Adipocyte (in vitro differentiated cells): ENCODE measurements at regions not wholly inside any gene's neighbourhood (a gene's known extent, or its start where the extent isn't known, plus 50 kb on each side); places are given as distances from the start of the nearest gene placed in this dataset.

Experiments
- DNase-seq: peaks from one replicate; pipeline ENCODE4 v3.0.0-alpha.2; 2015; ENCODE audit warnings: low read depth
- H3K27me3 ChIP-seq: replicated peaks from 2 replicates; pipeline ENCODE4 v1.7.0; 2013; ENCODE audit warnings: mild to moderate bottlenecking, low read length, moderate library complexity; ENCODE audit not compliant: control insufficient read depth, insufficient read depth
- H3K36me3 ChIP-seq: 2 replicates; pipeline ENCODE4 v1.7.0; 2013; ENCODE audit warnings: low read length, mild to moderate bottlenecking, moderate library complexity; ENCODE audit not compliant: control insufficient read depth, insufficient read depth, severe bottlenecking
- H3K4me1 ChIP-seq: 2 replicates; pipeline ENCODE4 v1.7.0; 2013; ENCODE audit warnings: mild to moderate bottlenecking, low read length, moderate library complexity; ENCODE audit not compliant: control insufficient read depth, insufficient read depth
- H3K4me3 ChIP-seq: 2 replicates; pipeline ENCODE4 v1.7.0; 2013; ENCODE audit warnings: mild to moderate bottlenecking, low read length, moderate library complexity
- H3K9ac ChIP-seq: 2 replicates; pipeline ENCODE4 v1.7.0; 2013; ENCODE audit warnings: mild to moderate bottlenecking, low read length, moderate library complexity
- H3K9me3 ChIP-seq: 2 replicates; pipeline ENCODE4 v1.7.0; 2013; ENCODE audit warnings: mild to moderate bottlenecking, low read length, moderate library complexity; ENCODE audit not compliant: control insufficient read depth

- no peaks in the 10 kb centered on the region for H3K4me1 ChIP-seq
- no peak overlapping the region for H3K9ac ChIP-seq
- H3K27me3 ChIP-seq, result no peaks in the 10 kb centered on the region
- DNase-seq, result no peak
- H3K9me3 ChIP-seq, result no peaks in the 10 kb centered on the region
- H3K4me3 ChIP-seq, result no peak overlapping the region
- H3K36me3 ChIP-seq, result no peaks in the 10 kb centered on the region
Measured at GRCh38 chr2:117717072-117717471, 97.4 kb upstream of the DDX18 start.

- no peak for DNase-seq
- H3K36me3 ChIP-seq, result no peaks in the 10 kb centered on the region
- H3K4me1 ChIP-seq, result no peaks in the 10 kb centered on the region
- no peak overlapping the region for H3K4me3 ChIP-seq
- no peaks in the 10 kb centered on the region for H3K27me3 ChIP-seq
- H3K9ac ChIP-seq, result no peak overlapping the region
- no peaks in the 10 kb centered on the region for H3K9me3 ChIP-seq
Measured at GRCh38 chr2:117718048-117718447, 96.4 kb upstream of the DDX18 start.

GRCh38 chr2:117720765-117721164 lies 93.7 kb upstream of the DDX18 start:
- Histone ChIP-seq H3K9me3 (no peaks in the 10 kb centered on the region), H3K27me3 (no peaks in the 10 kb centered on the region), H3K36me3 (no peaks in the 10 kb centered on the region), H3K9ac (no peak overlapping the region), H3K4me1 (no peaks in the 10 kb centered on the region), H3K4me3 (no peak overlapping the region)
- no peak for DNase-seq

GRCh38 chr2:117723483-117723882 lies 91.0 kb upstream of the DDX18 start:
- no peak for DNase-seq
- Histone ChIP-seq H3K9me3 (no peaks in the 10 kb centered on the region), H3K9ac (no peak overlapping the region), H3K36me3 (no peaks in the 10 kb centered on the region), H3K4me1 (no peaks in the 10 kb centered on the region), H3K27me3 (no peaks in the 10 kb centered on the region), H3K4me3 (no peak overlapping the region)

GRCh38 chr2:117723888-117724434 lies 90.5 kb upstream of the DDX18 start:
- H3K4me3 ChIP-seq, result no peak overlapping the region
- no peaks in the 10 kb centered on the region for H3K27me3 ChIP-seq
- H3K9ac ChIP-seq, result no peak overlapping the region
- H3K4me1 ChIP-seq, result no peaks in the 10 kb centered on the region
- H3K9me3 ChIP-seq, result no peaks in the 10 kb centered on the region
- DNase-seq, result no peak
- no peaks in the 10 kb centered on the region for H3K36me3 ChIP-seq

- Histone ChIP-seq H3K27me3 (no peaks in the 10 kb centered on the region), H3K36me3 (no peaks in the 10 kb centered on the region), H3K9ac (no peak overlapping the region), H3K4me1 (no peaks in the 10 kb centered on the region), H3K4me3 (no peak overlapping the region), H3K9me3 (no peaks in the 10 kb centered on the region)
- no peak for DNase-seq
Measured at GRCh38 chr2:117726747-117727146, 87.7 kb upstream of the DDX18 start.

- no peak overlapping the region for H3K9ac ChIP-seq
- no peak for DNase-seq
- no peak overlapping the region for H3K4me3 ChIP-seq
- H3K36me3 ChIP-seq, result no peaks in the 10 kb centered on the region
- no peaks in the 10 kb centered on the region for H3K4me1 ChIP-seq
- H3K9me3 ChIP-seq, result no peaks in the 10 kb centered on the region
- H3K27me3 ChIP-seq, result no peaks in the 10 kb centered on the region
Measured at GRCh38 chr2:117737846-117738245, 76.6 kb upstream of the DDX18 start.

GRCh38 chr2:117738991-117739839 lies 75.3 kb upstream of the DDX18 start:
- no peak for DNase-seq
- Histone ChIP-seq H3K9me3 (no peaks in the 10 kb centered on the region), H3K36me3 (no peaks in the 10 kb centered on the region), H3K4me1 (no peaks in the 10 kb centered on the region), H3K4me3 (no peak overlapping the region), H3K9ac (no peak overlapping the region), H3K27me3 (no peaks in the 10 kb centered on the region)

GRCh38 chr2:117745537-117745936 lies 69.0 kb upstream of the DDX18 start:
- no peaks in the 10 kb centered on the region for H3K36me3 ChIP-seq

GRCh38 chr2:117755768-117756167 lies 58.7 kb upstream of the DDX18 start:
- Histone ChIP-seq H3K9ac (no peak overlapping the region), H3K4me1 (peaks cover 3% of the 10 kb centered on the region), H3K4me3 (no peak overlapping the region), H3K36me3 (no peaks in the 10 kb centered on the region), H3K9me3 (peaks cover 3% of the 10 kb centered on the region), H3K27me3 (no peaks in the 10 kb centered on the region)
- DNase-seq, result no peak

More at GRCh38 chr2:117745537-117745936, 69.0 kb upstream of the DDX18 start:
- Histone ChIP-seq H3K4me3 (no peak overlapping the region), H3K9me3 (no peaks in the 10 kb centered on the region), H3K27me3 (no peaks in the 10 kb centered on the region), H3K9ac (no peak overlapping the region), H3K4me1 (no peaks in the 10 kb centered on the region)
- DNase-seq, result no peak

- no peak overlapping the region for H3K4me3 ChIP-seq
- H3K9me3 ChIP-seq, result no peaks in the 10 kb centered on the region
- no peak for DNase-seq
- H3K9ac ChIP-seq, result no peak overlapping the region
- H3K27me3 ChIP-seq, result no peaks in the 10 kb centered on the region
- no peaks in the 10 kb centered on the region for H3K36me3 ChIP-seq
- H3K4me1 ChIP-seq, result peaks cover 4% of the 10 kb centered on the region
Measured at GRCh38 chr2:117760916-117761315, 53.6 kb upstream of the DDX18 start.
